Tibial artery (tissue), 4 donors: ENCODE measurements at regions not wholly inside any gene's neighbourhood (a gene's known extent, or its start where the extent isn't known, plus 50 kb on each side); places are given as distances from the start of the nearest gene placed in this dataset.

Experiments used
- DNase-seq, 2 donors: peaks; one replicate each; pipeline ENCODE4 v3.0.0-alpha.2; 2019
- H3K27ac ChIP-seq, 2 donors: fragments of 200-600 bp; sonication (generic) in 1 of 2; 1 replicate in 1 of 2; 2 replicates in 1 of 2; pipeline ENCODE4 v1.5.1; 2018 to 2019; ENCODE audit warnings: mild to moderate bottlenecking in 1 of 2
- H3K27me3 ChIP-seq, 2 donors: fragments of 200-600 bp; sonication (generic) in 1 of 2; one replicate each; pipeline versions ENCODE4 v1.5.1 to v1.6.0; 2016 to 2019
- H3K36me3 ChIP-seq, 3 donors: fragments of 200-600 bp; sonication (generic) in 2 of 3; one replicate each; pipeline ENCODE4 v1.5.1; 2016 to 2019; ENCODE audit warnings: mild to moderate bottlenecking in 2 of 3
- H3K4me1 ChIP-seq, 4 donors: fragments of 200-600 bp; sonication (generic) in 2 of 4; 1 replicate in 3 of 4; 2 replicates in 1 of 4; pipeline ENCODE4 v1.5.1; 2016 to 2019
- H3K4me3 ChIP-seq, 2 donors: fragments of 200-600 bp; sonication (generic) in 1 of 2; 1 replicate in 1 of 2; 2 replicates in 1 of 2; pipeline ENCODE4 v1.5.1; 2018 to 2019; ENCODE audit warnings: mild to moderate bottlenecking in 2 of 2
- H3K9me3 ChIP-seq, 3 donors: fragments of 200-600 bp; sonication (generic) in 1 of 3; one replicate each; pipeline ENCODE4 v1.5.1; 2016 to 2019
- intact Hi-C: fragments of 100-400 bp; cut with DNase I; formaldehyde crosslinking; loops from one replicate; pipeline ENCODE4 v1.15.0; 2023; ENCODE audit warnings: low total_unique reads
- TF ChIP-seq, protein P1 (sequence below), 2 experiments: fragments of 200-600 bp in 1 of 2; fragments of 450-650 bp in 1 of 2; IDR thresholded peaks; one replicate each; pipeline ENCODE4 v1.5.1; 2017 to 2019; ENCODE audit warnings: antibody characterized with exemption in 2 of 2, mild to moderate bottlenecking in 1 of 2, moderate library complexity in 1 of 2

DNA sequence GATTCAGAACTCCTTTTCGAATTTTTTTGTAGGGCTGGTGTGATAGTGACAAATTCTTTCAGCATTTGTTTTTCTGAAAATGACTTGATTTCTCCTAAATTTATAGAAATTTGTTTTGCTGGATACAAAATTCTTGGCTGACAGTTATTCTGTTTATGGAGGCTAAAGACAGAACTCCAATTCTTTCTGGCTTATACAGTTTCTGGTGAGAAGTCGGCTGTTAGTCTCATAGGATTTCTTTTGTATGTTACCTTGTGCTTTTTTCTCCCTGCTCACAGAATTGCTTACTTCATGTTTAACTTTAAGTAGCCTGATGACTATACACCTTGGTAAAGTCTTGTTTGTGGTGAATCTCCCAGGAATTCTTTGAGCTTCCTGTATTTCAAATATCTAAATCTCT lies 1264.6 kb downstream of the NSUN3 start:
- intact Hi-C loops = no loop called here
- Histone ChIP-seq H3K36me3 (no peaks in the 10 kb centered on the region), H3K4me3 (no peak overlapping the region), H3K4me1 (no peaks in the 10 kb centered on the region), H3K27ac (no peak overlapping the region), H3K27me3 (no peaks in the 10 kb centered on the region), H3K9me3 (no peaks in the 10 kb centered on the region)
- TF ChIP-seq, protein P1, sequence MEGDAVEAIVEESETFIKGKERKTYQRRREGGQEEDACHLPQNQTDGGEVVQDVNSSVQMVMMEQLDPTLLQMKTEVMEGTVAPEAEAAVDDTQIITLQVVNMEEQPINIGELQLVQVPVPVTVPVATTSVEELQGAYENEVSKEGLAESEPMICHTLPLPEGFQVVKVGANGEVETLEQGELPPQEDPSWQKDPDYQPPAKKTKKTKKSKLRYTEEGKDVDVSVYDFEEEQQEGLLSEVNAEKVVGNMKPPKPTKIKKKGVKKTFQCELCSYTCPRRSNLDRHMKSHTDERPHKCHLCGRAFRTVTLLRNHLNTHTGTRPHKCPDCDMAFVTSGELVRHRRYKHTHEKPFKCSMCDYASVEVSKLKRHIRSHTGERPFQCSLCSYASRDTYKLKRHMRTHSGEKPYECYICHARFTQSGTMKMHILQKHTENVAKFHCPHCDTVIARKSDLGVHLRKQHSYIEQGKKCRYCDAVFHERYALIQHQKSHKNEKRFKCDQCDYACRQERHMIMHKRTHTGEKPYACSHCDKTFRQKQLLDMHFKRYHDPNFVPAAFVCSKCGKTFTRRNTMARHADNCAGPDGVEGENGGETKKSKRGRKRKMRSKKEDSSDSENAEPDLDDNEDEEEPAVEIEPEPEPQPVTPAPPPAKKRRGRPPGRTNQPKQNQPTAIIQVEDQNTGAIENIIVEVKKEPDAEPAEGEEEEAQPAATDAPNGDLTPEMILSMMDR (IDR thresholded peaks at IDR 0.05) = no peak
- DNase-seq = no peak

DNA sequence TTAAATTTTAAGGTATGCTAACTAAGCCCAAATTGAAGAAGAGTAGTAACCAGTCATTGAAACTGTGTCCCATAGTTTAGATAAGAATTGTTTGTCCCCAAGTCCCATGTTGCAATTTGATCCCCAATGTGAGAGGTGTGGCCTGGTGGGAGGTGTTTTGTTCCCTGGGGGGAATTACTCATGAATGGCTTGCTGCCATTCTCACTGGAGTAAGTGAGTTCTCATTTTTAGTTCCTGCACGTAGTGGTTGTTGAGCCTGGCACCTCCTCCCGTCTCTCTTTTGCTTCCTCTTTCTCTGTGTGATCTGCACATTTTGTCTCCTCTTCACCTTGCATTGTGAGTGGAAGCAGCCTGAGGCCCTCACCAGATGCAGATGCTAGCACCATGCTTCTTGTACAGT lies 1271.0 kb downstream of the NSUN3 start:
- Histone ChIP-seq H3K9me3 (no peaks in the 10 kb centered on the region), H3K4me3 (no peak overlapping the region), H3K36me3 (no peaks in the 10 kb centered on the region), H3K4me1 (peaks cover 0 to 5% (median 0%) of the 10 kb centered on the region in 4 donors), H3K27me3 (no peaks in the 10 kb centered on the region), H3K27ac (no peak overlapping the region)
- no peak for DNase-seq
- intact Hi-C loops = no loop called here
- TF ChIP-seq, protein P1 (IDR thresholded peaks at IDR 0.05) = no peak

DNA sequence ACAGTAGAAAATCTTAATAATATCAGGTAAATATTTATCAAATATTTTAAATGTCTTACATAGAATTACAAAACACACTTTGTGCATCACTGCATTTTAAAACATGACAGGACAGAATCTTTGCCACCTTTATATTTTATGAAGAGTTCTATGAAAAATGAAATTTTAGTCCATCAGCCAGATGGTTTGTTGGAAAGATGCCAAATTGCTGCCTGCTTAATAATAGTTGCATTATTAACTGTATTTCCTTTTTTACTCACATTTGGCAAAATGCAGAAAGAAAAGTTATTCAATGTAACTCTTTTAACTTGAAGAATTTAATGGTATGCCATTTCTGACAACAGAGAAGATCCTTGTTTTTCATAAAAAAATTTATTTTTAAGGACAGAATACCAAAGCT lies 1271.6 kb downstream of the NSUN3 start:
- TF ChIP-seq, protein P1 (IDR thresholded peaks at IDR 0.05) = no peak
- H3K36me3 ChIP-seq = no peaks in the 10 kb centered on the region
- intact Hi-C loops = no loop called here
- no peak overlapping the region for H3K27ac ChIP-seq
- H3K4me3 ChIP-seq = no peak overlapping the region
- peaks cover 0 to 5% (median 0%) of the 10 kb centered on the region in 4 donors for H3K4me1 ChIP-seq
- no peak for DNase-seq
- no peaks in the 10 kb centered on the region for H3K9me3 ChIP-seq
- H3K27me3 ChIP-seq = no peaks in the 10 kb centered on the region

DNA sequence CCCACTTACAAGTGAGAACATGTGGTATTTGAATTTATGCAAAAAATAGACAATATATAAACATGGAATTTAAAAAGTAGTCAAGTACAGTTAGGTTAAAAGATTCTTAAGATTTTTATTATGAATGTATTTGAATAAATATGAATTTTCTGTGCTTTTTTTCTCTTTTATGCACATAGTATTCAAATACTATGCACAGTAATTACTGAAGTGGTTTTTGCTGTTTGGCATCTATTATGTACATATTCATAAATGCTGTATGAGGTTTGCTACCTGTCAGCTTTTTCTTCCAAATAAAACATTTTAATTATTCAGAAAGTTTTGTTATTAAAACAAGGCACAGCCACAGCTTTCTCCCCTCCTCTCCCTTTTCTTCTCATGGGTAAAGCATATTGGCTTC lies 1272.7 kb downstream of the NSUN3 start:
- Histone ChIP-seq H3K4me3 (no peak overlapping the region), H3K27me3 (no peaks in the 10 kb centered on the region), H3K36me3 (no peaks in the 10 kb centered on the region), H3K4me1 (peaks cover 0 to 5% (median 0%) of the 10 kb centered on the region in 4 donors), H3K27ac (no peak overlapping the region), H3K9me3 (no peaks in the 10 kb centered on the region)
- DNase-seq = no peak
- TF ChIP-seq, protein P1 (IDR thresholded peaks at IDR 0.05) = no peak
- intact Hi-C loops = no loop called here

DNA sequence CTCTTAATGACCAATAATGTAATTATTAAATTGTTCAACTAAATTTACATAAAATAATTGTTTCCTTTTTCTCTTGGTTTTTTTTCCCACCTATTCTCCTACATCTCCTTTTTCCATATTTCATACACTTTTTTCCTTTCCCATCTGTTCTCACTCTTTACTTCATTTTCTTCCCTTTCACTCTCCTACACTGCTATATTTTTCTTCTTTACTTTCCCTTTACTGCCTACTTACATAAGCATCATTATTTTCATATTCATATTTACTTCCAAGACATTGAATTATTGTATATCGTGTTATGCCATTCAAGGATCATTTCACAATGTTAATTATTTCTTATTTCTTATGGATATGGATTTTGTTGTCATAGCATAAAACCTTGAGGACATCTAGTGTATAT lies 1275.6 kb downstream of the NSUN3 start:
- Histone ChIP-seq H3K27me3 (no peaks in the 10 kb centered on the region), H3K4me1 (peaks cover 0 to 5% (median 0%) of the 10 kb centered on the region in 4 donors), H3K36me3 (no peaks in the 10 kb centered on the region), H3K4me3 (no peak overlapping the region), H3K9me3 (no peaks in the 10 kb centered on the region), H3K27ac (no peak overlapping the region)
- DNase-seq = no peak
- intact Hi-C loops = no loop called here
- TF ChIP-seq, protein P1 (IDR thresholded peaks at IDR 0.05) = no peak

DNA sequence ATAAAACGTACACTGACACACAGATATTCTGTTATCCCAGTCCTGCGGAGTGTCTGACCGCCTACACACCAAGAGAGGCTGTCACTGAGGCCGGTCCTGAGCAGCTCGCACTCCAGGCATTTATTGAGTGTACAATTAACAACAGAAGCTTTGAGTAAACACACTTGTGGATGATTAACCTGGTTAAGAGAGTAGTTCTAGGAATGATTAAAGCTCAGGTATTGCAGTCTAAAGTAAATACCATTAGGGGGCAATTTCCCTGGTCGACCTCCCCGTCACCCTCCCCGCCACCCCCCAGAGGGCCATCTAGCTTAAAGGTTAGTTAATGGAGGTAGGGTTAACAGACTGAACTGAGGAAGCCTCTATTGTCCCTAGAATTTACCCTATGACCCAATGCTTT lies 1278.5 kb downstream of the NSUN3 start:
- no peak for DNase-seq
- TF ChIP-seq, protein P1 (IDR thresholded peaks at IDR 0.05) = no peak
- intact Hi-C loops = no loop called here
- H3K36me3 ChIP-seq = no peaks in the 10 kb centered on the region
- no peak overlapping the region for H3K27ac ChIP-seq
- H3K27me3 ChIP-seq = no peaks in the 10 kb centered on the region
- no peak overlapping the region for H3K4me3 ChIP-seq
- H3K9me3 ChIP-seq = no peaks in the 10 kb centered on the region
- H3K4me1 ChIP-seq = no peaks in the 10 kb centered on the region
